Loucy (cell line): ENCODE measurements at regions not wholly inside any gene's neighbourhood (a gene's known extent, or its start where the extent isn't known, plus 50 kb on each side); places are given as distances from the start of the nearest gene placed in this dataset.

Experiments used
- EZH2phosphoT487 ChIP-seq: fragments of 200-600 bp; IDR thresholded peaks from 2 replicates; pipeline ENCODE4 v1.6.1; 2018; ENCODE audit warnings: antibody characterized with exemption, mild to moderate bottlenecking, moderate library complexity, borderline replicate concordance
- TF ChIP-seq, protein P1 (sequence below): fragments of 200-600 bp; sonication (generic); conservative IDR thresholded peaks from 2 replicates; pipeline ENCODE4 v1.5.1; 2014; ENCODE audit warnings: mild to moderate bottlenecking, antibody characterized with exemption, low read length

DNA sequence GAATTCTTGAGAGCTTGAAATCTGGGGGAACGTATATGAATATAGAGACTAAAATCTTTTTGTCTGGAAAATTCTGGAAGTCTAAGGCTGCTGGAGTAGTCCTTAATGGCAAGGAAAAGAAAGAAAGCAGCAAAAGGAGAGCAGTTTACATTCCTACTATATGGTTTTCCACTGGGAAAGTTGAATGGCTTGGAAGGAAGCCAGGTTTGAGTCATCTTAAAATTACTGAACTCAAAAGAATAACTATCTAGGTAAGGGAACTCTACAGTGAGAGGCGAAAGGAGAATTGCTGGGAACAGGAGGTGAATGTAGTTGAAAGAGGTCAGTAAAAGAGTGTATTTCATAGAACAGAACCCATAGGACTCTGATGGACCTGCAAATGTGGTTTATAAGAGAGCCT lies 258.1 kb upstream of the EDIL3 start:
- TF ChIP-seq, protein P1, sequence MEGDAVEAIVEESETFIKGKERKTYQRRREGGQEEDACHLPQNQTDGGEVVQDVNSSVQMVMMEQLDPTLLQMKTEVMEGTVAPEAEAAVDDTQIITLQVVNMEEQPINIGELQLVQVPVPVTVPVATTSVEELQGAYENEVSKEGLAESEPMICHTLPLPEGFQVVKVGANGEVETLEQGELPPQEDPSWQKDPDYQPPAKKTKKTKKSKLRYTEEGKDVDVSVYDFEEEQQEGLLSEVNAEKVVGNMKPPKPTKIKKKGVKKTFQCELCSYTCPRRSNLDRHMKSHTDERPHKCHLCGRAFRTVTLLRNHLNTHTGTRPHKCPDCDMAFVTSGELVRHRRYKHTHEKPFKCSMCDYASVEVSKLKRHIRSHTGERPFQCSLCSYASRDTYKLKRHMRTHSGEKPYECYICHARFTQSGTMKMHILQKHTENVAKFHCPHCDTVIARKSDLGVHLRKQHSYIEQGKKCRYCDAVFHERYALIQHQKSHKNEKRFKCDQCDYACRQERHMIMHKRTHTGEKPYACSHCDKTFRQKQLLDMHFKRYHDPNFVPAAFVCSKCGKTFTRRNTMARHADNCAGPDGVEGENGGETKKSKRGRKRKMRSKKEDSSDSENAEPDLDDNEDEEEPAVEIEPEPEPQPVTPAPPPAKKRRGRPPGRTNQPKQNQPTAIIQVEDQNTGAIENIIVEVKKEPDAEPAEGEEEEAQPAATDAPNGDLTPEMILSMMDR: no peak
- TF ChIP-seq EZH2phosphoT487: no peak
